ENCODE measurements at regions not wholly inside any gene's neighbourhood (a gene's known extent, or its start where the extent isn't known, plus 50 kb on each side); places are given as distances from the start of the nearest gene placed in this dataset.

DNA sequence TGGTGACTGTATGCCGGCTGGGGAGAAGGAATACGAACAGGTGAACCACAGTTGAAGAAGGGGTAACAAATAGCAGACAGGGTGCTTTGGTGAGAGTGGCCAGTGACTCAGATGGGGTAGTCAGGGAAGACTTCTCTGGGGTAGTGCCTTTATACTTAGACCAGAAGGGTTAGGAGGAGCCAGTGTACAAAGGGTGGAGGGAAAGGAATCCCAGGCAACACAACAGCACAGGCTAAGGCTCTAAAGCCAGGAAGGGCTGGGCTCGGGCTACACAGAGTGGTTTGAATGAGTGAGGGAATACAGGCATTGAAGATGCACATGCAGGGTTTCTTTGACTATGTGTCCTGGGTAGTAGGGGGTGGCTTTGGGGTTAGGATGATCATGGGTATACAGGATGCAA is 70.6 kb upstream of the CXCL14 start:
- DNase-seq (ENCODE audit: low read depth, low spot score) (no peak), FAIRE-seq (no peak), ATAC-seq (no peak)
- no TSS peak for BruUV-seq (replicated peaks)
- H4K20me1 ChIP-seq (ENCODE audit: control insufficient read depth, insufficient read depth), result no peaks in the 10 kb centered on the region
- H3K27me3 ChIP-seq (replicated peaks in 1 of 2; ENCODE audit: control insufficient read depth in 2 of 2, insufficient read depth in 2 of 2, low read length in 1 of 2), result no peaks in the 10 kb centered on the region
- H3K27ac ChIP-seq (ENCODE audit: control insufficient read depth, insufficient read depth), result no peak overlapping the region
- no peak overlapping the region for H2AFZ ChIP-seq (ENCODE audit: control insufficient read depth, low read depth, low read length)
- H3K9me3 ChIP-seq (replicated peaks; ENCODE audit: control insufficient read depth, insufficient read depth, low read length), result no peaks in the 10 kb centered on the region
- in situ Hi-C loops (cut with MboI) (no loop called here), intact Hi-C loops (cut with micrococcal nuclease; ENCODE audit: unreplicated experiment) (no loop called here)
- H3K79me2 ChIP-seq (ENCODE audit: control insufficient read depth, insufficient read depth, low read length), result no peaks in the 10 kb centered on the region
- H3K36me3 ChIP-seq (ENCODE audit: control insufficient read depth in 2 of 2, insufficient read depth in 2 of 2, low read length in 1 of 2), result no peaks in the 10 kb centered on the region
- no peaks in the 10 kb centered on the region for H3K4me1 ChIP-seq (ENCODE audit: control insufficient read depth, insufficient read depth, low read length)
- SMC1A ChIA-PET (ENCODE audit: uncharacterized antibody, unreplicated experiment), result no interaction called here
- CTCF ChIA-PET, result no interaction called here
- TF ChIP-seq CBX3 (IDR thresholded peaks at IDR 0.05; ENCODE audit: borderline replicate concordance, low read depth), result no peak
- TF ChIP-seq MTA2 (IDR thresholded peaks at IDR 0.05; ENCODE audit: low read depth), result no peak
- TF ChIP-seq RUNX3 (IDR thresholded peaks at IDR 0.05; ENCODE audit: low read length), result no peak
- no peak for TF ChIP-seq HDAC6 (IDR thresholded peaks at IDR 0.05; ENCODE audit: unreplicated experiment)
- TF ChIP-seq NFXL1 (IDR thresholded peaks at IDR 0.05; ENCODE audit: borderline replicate concordance), result no peak
- TF ChIP-seq, protein P1, sequence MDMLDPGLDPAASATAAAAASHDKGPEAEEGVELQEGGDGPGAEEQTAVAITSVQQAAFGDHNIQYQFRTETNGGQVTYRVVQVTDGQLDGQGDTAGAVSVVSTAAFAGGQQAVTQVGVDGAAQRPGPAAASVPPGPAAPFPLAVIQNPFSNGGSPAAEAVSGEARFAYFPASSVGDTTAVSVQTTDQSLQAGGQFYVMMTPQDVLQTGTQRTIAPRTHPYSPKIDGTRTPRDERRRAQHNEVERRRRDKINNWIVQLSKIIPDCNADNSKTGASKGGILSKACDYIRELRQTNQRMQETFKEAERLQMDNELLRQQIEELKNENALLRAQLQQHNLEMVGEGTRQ (IDR thresholded peaks at IDR 0.05; ENCODE audit: borderline replicate concordance, low read depth, low read length), result no peak
- TF ChIP-seq, protein P2, sequence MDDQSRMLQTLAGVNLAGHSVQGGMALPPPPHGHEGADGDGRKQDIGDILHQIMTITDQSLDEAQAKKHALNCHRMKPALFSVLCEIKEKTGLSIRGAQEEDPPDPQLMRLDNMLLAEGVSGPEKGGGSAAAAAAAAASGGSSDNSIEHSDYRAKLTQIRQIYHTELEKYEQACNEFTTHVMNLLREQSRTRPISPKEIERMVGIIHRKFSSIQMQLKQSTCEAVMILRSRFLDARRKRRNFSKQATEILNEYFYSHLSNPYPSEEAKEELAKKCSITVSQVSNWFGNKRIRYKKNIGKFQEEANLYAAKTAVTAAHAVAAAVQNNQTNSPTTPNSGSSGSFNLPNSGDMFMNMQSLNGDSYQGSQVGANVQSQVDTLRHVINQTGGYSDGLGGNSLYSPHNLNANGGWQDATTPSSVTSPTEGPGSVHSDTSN (IDR thresholded peaks at IDR 0.05; ENCODE audit: insufficient replicate concordance, low read depth, low read length), result no peak
- TF ChIP-seq YY1 (IDR thresholded peaks at IDR 0.05; ENCODE audit: low read depth, low read length), result no peak
- no peak for TF ChIP-seq HDGF (IDR thresholded peaks at IDR 0.05)
- no peak for TF ChIP-seq RELA (IDR thresholded peaks at IDR 0.05; ENCODE audit: borderline replicate concordance, partially characterized antibody)
- no peak for TF ChIP-seq SMAD1 (IDR thresholded peaks at IDR 0.05; ENCODE audit: low read depth, partially characterized antibody)
- TF ChIP-seq PAX5 (IDR thresholded peaks at IDR 0.05; ENCODE audit: borderline replicate concordance, low read depth, low read length), result no peak
- TF ChIP-seq, protein P3, sequence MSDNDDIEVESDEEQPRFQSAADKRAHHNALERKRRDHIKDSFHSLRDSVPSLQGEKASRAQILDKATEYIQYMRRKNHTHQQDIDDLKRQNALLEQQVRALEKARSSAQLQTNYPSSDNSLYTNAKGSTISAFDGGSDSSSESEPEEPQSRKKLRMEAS (IDR thresholded peaks at IDR 0.05; ENCODE audit: low read depth, low read length), result no peak
- TF ChIP-seq SUZ12 (IDR thresholded peaks at IDR 0.05; ENCODE audit: unreplicated experiment), result no peak
- TF ChIP-seq, protein P4, sequence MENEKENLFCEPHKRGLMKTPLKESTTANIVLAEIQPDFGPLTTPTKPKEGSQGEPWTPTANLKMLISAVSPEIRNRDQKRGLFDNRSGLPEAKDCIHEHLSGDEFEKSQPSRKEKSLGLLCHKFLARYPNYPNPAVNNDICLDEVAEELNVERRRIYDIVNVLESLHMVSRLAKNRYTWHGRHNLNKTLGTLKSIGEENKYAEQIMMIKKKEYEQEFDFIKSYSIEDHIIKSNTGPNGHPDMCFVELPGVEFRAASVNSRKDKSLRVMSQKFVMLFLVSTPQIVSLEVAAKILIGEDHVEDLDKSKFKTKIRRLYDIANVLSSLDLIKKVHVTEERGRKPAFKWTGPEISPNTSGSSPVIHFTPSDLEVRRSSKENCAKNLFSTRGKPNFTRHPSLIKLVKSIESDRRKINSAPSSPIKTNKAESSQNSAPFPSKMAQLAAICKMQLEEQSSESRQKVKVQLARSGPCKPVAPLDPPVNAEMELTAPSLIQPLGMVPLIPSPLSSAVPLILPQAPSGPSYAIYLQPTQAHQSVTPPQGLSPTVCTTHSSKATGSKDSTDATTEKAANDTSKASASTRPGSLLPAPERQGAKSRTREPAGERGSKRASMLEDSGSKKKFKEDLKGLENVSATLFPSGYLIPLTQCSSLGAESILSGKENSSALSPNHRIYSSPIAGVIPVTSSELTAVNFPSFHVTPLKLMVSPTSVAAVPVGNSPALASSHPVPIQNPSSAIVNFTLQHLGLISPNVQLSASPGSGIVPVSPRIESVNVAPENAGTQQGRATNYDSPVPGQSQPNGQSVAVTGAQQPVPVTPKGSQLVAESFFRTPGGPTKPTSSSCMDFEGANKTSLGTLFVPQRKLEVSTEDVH (IDR thresholded peaks at IDR 0.05; ENCODE audit: low read depth, partially characterized antibody), result no peak
- TF ChIP-seq RAD21 (IDR thresholded peaks at IDR 0.05; ENCODE audit: insufficient read depth, low read depth, low read length), result no peak
- no peak overlapping the region for H3K9ac ChIP-seq (ENCODE audit: control insufficient read depth, insufficient read depth, low read length)
- no peak overlapping the region for H3K4me2 ChIP-seq (ENCODE audit: control insufficient read depth, insufficient read depth)
- no peak overlapping the region for H3K4me3 ChIP-seq
- RAD21 ChIA-PET (ENCODE audit: unreplicated experiment), result no interaction called here
- 58% methylated on average over 3 of the region's 3 CpGs for WGBS (ENCODE audit: insufficient coverage, insufficient replicate concordance, low lambda C conversion rate, missing lambda C conversion rate)
- POLR2A ChIA-PET, result no interaction called here

Data from GM12878 (cell line).